Breast epithelium (tissue), 4 donors: ENCODE measurements at regions not wholly inside any gene's neighbourhood (a gene's known extent, or its start where the extent isn't known, plus 50 kb on each side); places are given as distances from the start of the nearest gene placed in this dataset.

Experiments
- DNase-seq, 2 donors: peaks; one replicate each; pipeline ENCODE4 v3.0.0-alpha.2; 2019; ENCODE audit warnings: low spot score in 2 of 2
- H3K27ac ChIP-seq, 2 donors: fragments of 200-600 bp; sonication (generic) in 1 of 2; one replicate each; pipeline ENCODE4 v1.5.1; 2016 to 2019; ENCODE audit warnings: mild to moderate bottlenecking in 1 of 2
- H3K27me3 ChIP-seq, 2 donors: fragments of 200-600 bp; sonication (generic) in 1 of 2; one replicate each; pipeline versions ENCODE4 v1.5.1 to v1.6.0; 2017 to 2019; ENCODE audit warnings: control low read depth in 1 of 2, mild to moderate bottlenecking in 1 of 2
- H3K36me3 ChIP-seq: fragments of 200-600 bp; one replicate; pipeline ENCODE4 v1.5.1; 2019
- H3K4me1 ChIP-seq, 2 donors: fragments of 200-600 bp; sonication (generic); one replicate each; pipeline ENCODE4 v1.5.1; 2016 to 2019; ENCODE audit warnings: control low read depth in 1 of 2
- H3K4me3 ChIP-seq, 3 donors: fragments of 200-600 bp; sonication (generic); 1 replicate in 2 of 3; 2 replicates in 1 of 3; pipeline ENCODE4 v1.5.1; 2016 to 2019; ENCODE audit warnings: mild to moderate bottlenecking in 3 of 3, moderate library complexity in 2 of 3
- H3K9me3 ChIP-seq, 2 donors: fragments of 200-600 bp; sonication (generic) in 1 of 2; one replicate each; pipeline ENCODE4 v1.5.1; 2016 to 2019; ENCODE audit warnings: control low read depth in 1 of 2
- CTCF ChIP-seq, 3 donors: fragments of 450-650 bp; IDR thresholded peaks; one replicate each; pipeline ENCODE4 v1.5.1; 2016 to 2017; ENCODE audit warnings: antibody characterized with exemption in 3 of 3, mild to moderate bottlenecking in 3 of 3, moderate library complexity in 3 of 3
- POLR2A ChIP-seq: fragments of 450-650 bp; IDR thresholded peaks from one replicate; pipeline ENCODE4 v1.6.1; 2016; ENCODE audit warnings: antibody characterized with exemption, mild to moderate bottlenecking, moderate library complexity
- POLR2AphosphoS5 ChIP-seq, 3 donors: sonication (generic); formaldehyde crosslinking; IDR thresholded peaks; one replicate each; pipeline ENCODE4 v1.6.1; 2017; ENCODE audit warnings: antibody characterized with exemption in 3 of 3
- intact Hi-C: fragments of 100-400 bp; cut with DNase I; formaldehyde crosslinking; loops from one replicate; pipeline ENCODE4 v1.15.1; 2023; ENCODE audit warnings: low total_unique reads

GRCh38 chr22:44580176-44581095, 82.4 kb upstream of the RTL6 start:
- intact Hi-C loops: no loop called here
- H3K4me1 ChIP-seq: no peaks in the 10 kb centered on the region
- no peak overlapping the region for H3K27ac ChIP-seq
- no peak overlapping the region for H3K4me3 ChIP-seq
- DNase-seq: peak in 1 of 2 donors; percentile 33
- H3K9me3 ChIP-seq: no peaks in the 10 kb centered on the region
- no peaks in the 10 kb centered on the region for H3K36me3 ChIP-seq
- TF ChIP-seq CTCF (IDR thresholded peaks at IDR 0.05) (no peak), POLR2A (no peak), POLR2AphosphoS5 (IDR thresholded peaks at IDR 0.05) (no peak)
- H3K27me3 ChIP-seq: peaks cover 0 to 34% of the 10 kb centered on the region in 2 donors

- H3K4me1 ChIP-seq: no peaks in the 10 kb centered on the region
- no peak for DNase-seq
- no peak overlapping the region for H3K4me3 ChIP-seq
- no peak overlapping the region for H3K27ac ChIP-seq
- no peaks in the 10 kb centered on the region for H3K9me3 ChIP-seq
- peaks cover 0 to 28% of the 10 kb centered on the region in 2 donors for H3K27me3 ChIP-seq
- H3K36me3 ChIP-seq: no peaks in the 10 kb centered on the region
- intact Hi-C loops: no loop called here
- no peak for TF ChIP-seq POLR2A
- no peak for TF ChIP-seq CTCF (IDR thresholded peaks at IDR 0.05)
- TF ChIP-seq POLR2AphosphoS5 (IDR thresholded peaks at IDR 0.05): no peak
Measured at GRCh38 chr22:44578516-44579230, 80.6 kb upstream of the RTL6 start.

- no peak overlapping the region for H3K4me3 ChIP-seq
- intact Hi-C loops: no loop called here
- no peaks in the 10 kb centered on the region for H3K9me3 ChIP-seq
- H3K36me3 ChIP-seq: no peaks in the 10 kb centered on the region
- H3K27me3 ChIP-seq: peaks cover 0 to 23% of the 10 kb centered on the region in 2 donors
- no peak for DNase-seq
- H3K4me1 ChIP-seq: no peaks in the 10 kb centered on the region
- no peak overlapping the region for H3K27ac ChIP-seq
- no peak for TF ChIP-seq POLR2AphosphoS5 (IDR thresholded peaks at IDR 0.05)
- no peak for TF ChIP-seq POLR2A
- TF ChIP-seq CTCF (IDR thresholded peaks at IDR 0.05): no peak
Measured at GRCh38 chr22:44578110-44578457, 80.1 kb upstream of the RTL6 start.

- peaks cover 0 to 17% of the 10 kb centered on the region in 2 donors for H3K27me3 ChIP-seq
- no peaks in the 10 kb centered on the region for H3K4me1 ChIP-seq
- H3K36me3 ChIP-seq: no peaks in the 10 kb centered on the region
- TF ChIP-seq POLR2A: no peak
- no peak for TF ChIP-seq POLR2AphosphoS5 (IDR thresholded peaks at IDR 0.05)
- no peak for TF ChIP-seq CTCF (IDR thresholded peaks at IDR 0.05)
- no peaks in the 10 kb centered on the region for H3K9me3 ChIP-seq
- H3K27ac ChIP-seq: no peak overlapping the region
- DNase-seq: no peak
- no peak overlapping the region for H3K4me3 ChIP-seq
- intact Hi-C loops: no loop called here
Measured at GRCh38 chr22:44577391-44578109, 79.5 kb upstream of the RTL6 start.
